Erythroblast (primary cell): ENCODE measurements at regions not wholly inside any gene's neighbourhood (a gene's known extent, or its start where the extent isn't known, plus 50 kb on each side); places are given as distances from the start of the nearest gene placed in this dataset.

ENCODE experiments used
- GATA1 ChIP-seq: IDR thresholded peaks from 2 replicates; pipeline ENCODE4 v1.6.1; 2011; ENCODE audit warnings: low read depth, mild to moderate bottlenecking, control low read depth, low read length, moderate library complexity
- POLR2A ChIP-seq: IDR thresholded peaks from 2 replicates; pipeline ENCODE4 v1.6.1; 2011; ENCODE audit warnings: mild to moderate bottlenecking, low read length

- TF ChIP-seq POLR2A = no peak
- no peak for TF ChIP-seq GATA1
Observed at GRCh38 chr1:238690415-238690814, 696.0 kb upstream of the CHRM3 start.
